K562 (cell line): ENCODE measurements at regions not wholly inside any gene's neighbourhood (a gene's known extent, or its start where the extent isn't known, plus 50 kb on each side); places are given as distances from the start of the nearest gene placed in this dataset.

ENCODE experiments used
- ATAC-seq: fragments of 200-7000 bp; cut with Tn5 transposase; 3 replicates; pipeline ENCODE4 v1.9.1; 2020; ENCODE audit warnings: moderate library complexity
- BruUV-seq: library from RNA; stranded (reverse); fragments of 400-500 nt; replicated peaks from 2 replicates; lab custom pipeline; 2021; lab: Mats Ljungman, UMichigan
- CTCF ChIA-PET: fragments of 300-600 bp; formaldehyde crosslinking; extraction: SDS; loops from one replicate; lab custom pipeline; 2021; ENCODE audit warnings: low intra/inter-chr PET ratio; lab: Yijun Ruan, JAX
- POLR2A ChIA-PET: fragments of 300-600, 350-650 bp; sonication (Branson Sonifier 250); formaldehyde crosslinking; extraction: SDS; loops from one replicate; lab custom pipeline; 2021; ENCODE audit warnings: antibody characterized with exemption, inconsistent platforms; lab: Yijun Ruan, JAX
- DNase-seq, 4 experiments: peaks; one replicate each; pipeline versions ENCODE4 v3.0.0 to v3.0.0-alpha.2; 2011 to 2018; ENCODE audit warnings: low spot score in 3 of 4, mixed read lengths in 3 of 4; ENCODE audit errors: extremely low read depth in 1 of 4
- FAIRE-seq: peaks from 2 replicates; lab custom pipeline; 2011; peaks lifted over from hg19 to GRCh38; lab: Jason Lieb, UNC
- H2AFZ ChIP-seq: 2 replicates; pipeline ENCODE4 v1.6.0; 2011; ENCODE audit warnings: low read depth, low read length, control low read depth, inconsistent platforms
- H3K27ac ChIP-seq: fragments of 200-600 bp; 3 replicates; pipeline ENCODE4 v1.8.0; 2011; ENCODE audit warnings: low read depth, mild to moderate bottlenecking, control low read depth, inconsistent platforms, low read length, moderate library complexity, mixed read lengths; ENCODE audit errors: extremely low read depth
- H3K27me3 ChIP-seq, 2 experiments: fragments of 300-600 bp in 1 of 2; 2 replicates in 1 of 2; 3 replicates in 1 of 2; pipeline versions ENCODE4 v1.6.0 to v1.8.0; 2011; ENCODE audit warnings: inconsistent platforms in 2 of 2, low read length in 2 of 2, mild to moderate bottlenecking in 1 of 2, mixed read lengths in 1 of 2, moderate library complexity in 1 of 2; ENCODE audit not compliant: control insufficient read depth in 2 of 2, insufficient read depth in 2 of 2
- H3K36me3 ChIP-seq: fragments of 300-600 bp; 3 replicates; pipeline ENCODE4 v1.8.0; 2011; ENCODE audit warnings: mild to moderate bottlenecking, low read length, inconsistent platforms; ENCODE audit not compliant: control insufficient read depth, insufficient read depth
- H3K4me1 ChIP-seq, 2 experiments: fragments of 200-600 bp in 1 of 2; replicated peaks in 1 of 2; 2 replicates in 1 of 2; 3 replicates in 1 of 2; pipeline versions ENCODE4 v1.5.1 to v1.8.0; 2011; ENCODE audit warnings: inconsistent platforms in 2 of 2, low read length in 2 of 2, mild to moderate bottlenecking in 1 of 2, mixed read lengths in 1 of 2, moderate library complexity in 1 of 2; ENCODE audit not compliant: control insufficient read depth in 2 of 2, insufficient read depth in 2 of 2
- H3K4me2 ChIP-seq: 2 replicates; pipeline ENCODE4 v1.6.1; 2011; ENCODE audit warnings: low read length, control low read depth, inconsistent platforms, mixed read lengths; ENCODE audit not compliant: insufficient read depth
- H3K4me3 ChIP-seq: fragments of 200-600 bp; sonication (generic), shearing (Covaris generic); 2 replicates; pipeline ENCODE4 v1.5.1; 2016; ENCODE audit warnings: control low read depth, inconsistent platforms
- H3K79me2 ChIP-seq: fragments of 200-600 bp; 3 replicates; pipeline ENCODE4 v1.8.0; 2011; ENCODE audit warnings: low read length, inconsistent platforms; ENCODE audit not compliant: control insufficient read depth, insufficient read depth
- H3K9ac ChIP-seq, 2 experiments: 2 replicates each; pipeline versions ENCODE4 v1.6.0 to v1.6.1; 2011; ENCODE audit warnings: low read depth in 2 of 2, low read length in 2 of 2, control low read depth in 1 of 2, inconsistent platforms in 1 of 2, mild to moderate bottlenecking in 1 of 2, mixed read lengths in 1 of 2; ENCODE audit not compliant: insufficient read depth in 1 of 2
- H3K9me1 ChIP-seq: one replicate; pipeline ENCODE4 v1.6.0; 2011; ENCODE audit warnings: inconsistent platforms, mild to moderate bottlenecking, low read length, moderate library complexity; ENCODE audit not compliant: control insufficient read depth, insufficient read depth
- H3K9me3 ChIP-seq: replicated peaks from 2 replicates; pipeline ENCODE4 v1.5.1; 2011; ENCODE audit warnings: low read depth, low read length, inconsistent platforms; ENCODE audit not compliant: control insufficient read depth, insufficient read depth
- H4K20me1 ChIP-seq: replicated peaks from 2 replicates; pipeline ENCODE4 v1.6.1; 2011; ENCODE audit warnings: low read length, inconsistent platforms, mixed read lengths; ENCODE audit not compliant: control insufficient read depth, insufficient read depth
- BRD9 ChIP-seq: fragments of 450-650 bp; IDR thresholded peaks from 2 replicates; pipeline ENCODE4 v1.6.1; 2018; ENCODE audit warnings: low read depth; ENCODE audit not compliant: partially characterized antibody
- GATAD2A ChIP-seq: fragments of 450-650 bp; IDR thresholded peaks from 2 replicates; pipeline ENCODE4 v1.6.1; 2017
- ZBTB11 ChIP-seq, 3 experiments: fragments of 200-800 bp in 1 of 3; fragments of 250-450 bp in 1 of 3; fragments of 450-650 bp in 1 of 3; sonication (Bioruptor Pico) in 1 of 3; sonication (Bioruptor generic) in 1 of 3; formaldehyde crosslinking in 1 of 3; IDR thresholded peaks; 2 replicates each; pipeline versions ENCODE4 v1.6.1 to v1.8.0; 2016 to 2022; ENCODE audit warnings: mild to moderate bottlenecking in 2 of 3, missing genetic modification characterization in 2 of 3, missing compliant biosample characterization in 1 of 3, moderate library complexity in 1 of 3
- ZNF3 ChIP-seq: fragments of 250-450 bp; sonication (Bioruptor Pico); IDR thresholded peaks from 2 replicates; pipeline ENCODE4 v1.5.0; 2021; ENCODE audit warnings: mild to moderate bottlenecking, moderate library complexity
- WGBS: fragments of 100-300 bp; shearing (Covaris generic); methylation state at CpG from one replicate; pipeline ENCODE4 v1.1.6; 2016; ENCODE audit warnings: low coverage, mixed read lengths; ENCODE audit not compliant: insufficient coverage; ENCODE audit errors: missing lambda C conversion rate; 5-methylcytosine and 5-hydroxymethylcytosine counted together
- in situ Hi-C: fragments of 300-500 bp; cut with MboI; formaldehyde crosslinking; loops from 4 replicates; pipeline ENCODE4 v1.15.0; 2018; ENCODE audit warnings: inconsistent platforms, mixed read lengths
- intact Hi-C: fragments of 100-400 bp; cut with micrococcal nuclease; formaldehyde crosslinking; loops from 2 replicates; pipeline ENCODE4 v1.14.2; 2022
- TF ChIP-seq, protein P1 (sequence below): fragments of 200-800 bp; sonication (Bioruptor generic); IDR thresholded peaks from 2 replicates; pipeline ENCODE4 v1.6.1; 2016; ENCODE audit warnings: missing genetic modification characterization, missing compliant biosample characterization

- POLR2A ChIA-PET, result interaction anchor here (0.7 to 1.0 kb wide), 2 partner anchors 12 to 19 kb away, joined by 3 read pairs; no protein-coding TSS in a partner anchor
- no peak for FAIRE-seq
- TF ChIP-seq ZBTB11 (CRISPR knock-in tag; IDR thresholded peaks at IDR 0.05) (peak in 1 of 3 experiments; percentile 25; a peak in 1 of 6 replicates), ZNF3 (CRISPR knock-in tag) (no peak), BRD9 (no peak), GATAD2A (no peak)
- TF ChIP-seq, protein P1, sequence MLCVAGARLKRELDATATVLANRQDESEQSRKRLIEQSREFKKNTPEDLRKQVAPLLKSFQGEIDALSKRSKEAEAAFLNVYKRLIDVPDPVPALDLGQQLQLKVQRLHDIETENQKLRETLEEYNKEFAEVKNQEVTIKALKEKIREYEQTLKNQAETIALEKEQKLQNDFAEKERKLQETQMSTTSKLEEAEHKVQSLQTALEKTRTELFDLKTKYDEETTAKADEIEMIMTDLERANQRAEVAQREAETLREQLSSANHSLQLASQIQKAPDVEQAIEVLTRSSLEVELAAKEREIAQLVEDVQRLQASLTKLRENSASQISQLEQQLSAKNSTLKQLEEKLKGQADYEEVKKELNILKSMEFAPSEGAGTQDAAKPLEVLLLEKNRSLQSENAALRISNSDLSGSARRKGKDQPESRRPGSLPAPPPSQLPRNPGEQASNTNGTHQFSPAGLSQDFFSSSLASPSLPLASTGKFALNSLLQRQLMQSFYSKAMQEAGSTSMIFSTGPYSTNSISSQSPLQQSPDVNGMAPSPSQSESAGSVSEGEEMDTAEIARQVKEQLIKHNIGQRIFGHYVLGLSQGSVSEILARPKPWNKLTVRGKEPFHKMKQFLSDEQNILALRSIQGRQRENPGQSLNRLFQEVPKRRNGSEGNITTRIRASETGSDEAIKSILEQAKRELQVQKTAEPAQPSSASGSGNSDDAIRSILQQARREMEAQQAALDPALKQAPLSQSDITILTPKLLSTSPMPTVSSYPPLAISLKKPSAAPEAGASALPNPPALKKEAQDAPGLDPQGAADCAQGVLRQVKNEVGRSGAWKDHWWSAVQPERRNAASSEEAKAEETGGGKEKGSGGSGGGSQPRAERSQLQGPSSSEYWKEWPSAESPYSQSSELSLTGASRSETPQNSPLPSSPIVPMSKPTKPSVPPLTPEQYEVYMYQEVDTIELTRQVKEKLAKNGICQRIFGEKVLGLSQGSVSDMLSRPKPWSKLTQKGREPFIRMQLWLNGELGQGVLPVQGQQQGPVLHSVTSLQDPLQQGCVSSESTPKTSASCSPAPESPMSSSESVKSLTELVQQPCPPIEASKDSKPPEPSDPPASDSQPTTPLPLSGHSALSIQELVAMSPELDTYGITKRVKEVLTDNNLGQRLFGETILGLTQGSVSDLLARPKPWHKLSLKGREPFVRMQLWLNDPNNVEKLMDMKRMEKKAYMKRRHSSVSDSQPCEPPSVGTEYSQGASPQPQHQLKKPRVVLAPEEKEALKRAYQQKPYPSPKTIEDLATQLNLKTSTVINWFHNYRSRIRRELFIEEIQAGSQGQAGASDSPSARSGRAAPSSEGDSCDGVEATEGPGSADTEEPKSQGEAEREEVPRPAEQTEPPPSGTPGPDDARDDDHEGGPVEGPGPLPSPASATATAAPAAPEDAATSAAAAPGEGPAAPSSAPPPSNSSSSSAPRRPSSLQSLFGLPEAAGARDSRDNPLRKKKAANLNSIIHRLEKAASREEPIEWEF (CRISPR knock-in tag), result no peak
These were observed 87.1 kb upstream of the IPO9 start for GRCh38 chr1:201741763-201742342.

More at GRCh38 chr1:201741763-201742342, 87.1 kb upstream of the IPO9 start:
- Histone ChIP-seq H3K4me3 (no peak overlapping the region), H3K9me3 (no peaks in the 10 kb centered on the region), H3K9me1 (no peaks in the 10 kb centered on the region), H3K4me1 (peaks cover 0 to 14% of the 10 kb centered on the region in 2 experiments; a peak in 3 of 5 replicates), H3K4me2 (no peak overlapping the region), H4K20me1 (peaks cover 23% of the 10 kb centered on the region), H2AFZ (no peak overlapping the region), H3K36me3 (no peaks in the 10 kb centered on the region), H3K9ac (no peak overlapping the region), H3K27ac (no peak overlapping the region), H3K27me3 (peaks cover 17 to 45% of the 10 kb centered on the region in 2 experiments), H3K79me2 (no peaks in the 10 kb centered on the region)
- CTCF ChIA-PET, result no interaction called here
- no peak for ATAC-seq
- 15% methylated on average over 3 of the region's 3 CpGs for WGBS
- in situ Hi-C loops (no loop called here), intact Hi-C loops (no loop called here)
- DNase-seq, result no peak
- BruUV-seq, result no TSS peak
